Esophagus (tissue), 2 donors: ENCODE measurements at regions not wholly inside any gene's neighbourhood (a gene's known extent, or its start where the extent isn't known, plus 50 kb on each side); places are given as distances from the start of the nearest gene placed in this dataset.

Source experiments
- H3K27ac ChIP-seq, 2 donors: one replicate each; pipeline ENCODE4 v1.5.1; 2013; ENCODE audit warnings: low read depth in 2 of 2, mild to moderate bottlenecking in 2 of 2, inconsistent platforms in 1 of 2, low read length in 1 of 2, moderate library complexity in 1 of 2
- H3K27me3 ChIP-seq, 2 donors: one replicate each; pipeline ENCODE4 v1.6.1; 2013; ENCODE audit warnings: low read length in 2 of 2, control low read depth in 1 of 2, mild to moderate bottlenecking in 1 of 2; ENCODE audit not compliant: insufficient read depth in 2 of 2, control insufficient read depth in 1 of 2
- H3K36me3 ChIP-seq, 2 donors: one replicate each; pipeline ENCODE4 v1.6.1; 2013; ENCODE audit warnings: low read length in 1 of 2; ENCODE audit not compliant: control insufficient read depth in 2 of 2, insufficient read depth in 2 of 2
- H3K4me1 ChIP-seq, 2 donors: one replicate each; pipeline ENCODE4 v1.6.1; 2013; ENCODE audit warnings: low read length in 1 of 2; ENCODE audit not compliant: control insufficient read depth in 2 of 2, insufficient read depth in 2 of 2
- H3K4me3 ChIP-seq, 2 donors: one replicate each; pipeline ENCODE4 v1.5.1; 2013; ENCODE audit warnings: low read length in 2 of 2, mild to moderate bottlenecking in 2 of 2, low read depth in 1 of 2, moderate library complexity in 1 of 2
- H3K9me3 ChIP-seq, 2 donors: one replicate each; pipeline ENCODE4 v1.6.1; 2013; ENCODE audit warnings: mild to moderate bottlenecking in 2 of 2, low read depth in 1 of 2, low read length in 1 of 2, moderate library complexity in 1 of 2; ENCODE audit not compliant: control insufficient read depth in 2 of 2, insufficient read depth in 1 of 2
- WGBS, 2 donors: extraction: QIAGEN DNeasy Blood & Tissue Kit; methylation state at CpG; one replicate each; pipeline ENCODE4 v1.1.7; 2013; 5-methylcytosine and 5-hydroxymethylcytosine counted together
- donor health status: healthy with polysubstance abuse.
- donor health status: Bipolar disorder and iron deficiency.

DNA sequence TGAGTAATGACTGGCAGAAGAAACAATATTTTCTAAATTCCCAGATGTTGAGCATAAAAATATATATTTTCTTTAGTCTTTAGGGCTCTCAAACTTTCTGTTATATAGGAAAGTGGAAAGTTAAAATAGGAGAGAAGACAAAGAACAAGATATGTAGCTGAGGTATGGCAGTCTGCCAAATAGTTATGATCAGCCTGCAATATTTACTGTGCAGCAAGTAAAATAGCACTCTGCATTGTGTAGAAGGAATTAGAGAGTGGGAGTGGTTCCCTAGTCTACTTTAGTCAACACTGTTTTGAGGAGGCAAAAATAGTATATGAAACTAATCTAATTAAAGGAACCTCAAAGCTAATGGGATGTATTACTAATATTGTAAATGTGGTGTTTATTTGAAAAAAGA, 978.1 kb upstream of the ALCAM start:
- H3K4me3 ChIP-seq = no peak overlapping the region
- H3K4me1 ChIP-seq = no peaks in the 10 kb centered on the region
- no peaks in the 10 kb centered on the region for H3K36me3 ChIP-seq
- H3K9me3 ChIP-seq = no peaks in the 10 kb centered on the region
- H3K27ac ChIP-seq = no peak overlapping the region
- H3K27me3 ChIP-seq = no peaks in the 10 kb centered on the region

DNA sequence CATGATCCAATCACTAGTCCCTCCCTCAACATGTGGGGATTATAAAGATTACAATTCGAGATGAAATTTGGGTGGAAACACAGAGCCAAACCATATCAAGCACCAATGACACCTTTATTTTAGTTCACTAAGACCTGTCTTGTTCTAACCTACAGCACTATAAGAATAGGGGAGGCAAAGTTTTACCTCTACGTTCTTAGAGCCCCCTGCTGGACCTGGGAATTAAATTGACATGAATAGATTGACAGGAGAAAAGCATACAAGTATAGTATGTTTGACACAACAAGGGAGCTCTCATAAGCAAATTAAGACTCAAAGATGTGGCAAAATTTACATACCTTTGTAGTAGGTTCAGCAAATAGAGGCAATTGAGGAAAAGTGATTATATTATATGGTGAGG, 974.4 kb upstream of the ALCAM start:
- no peaks in the 10 kb centered on the region for H3K9me3 ChIP-seq
- H3K27me3 ChIP-seq = no peaks in the 10 kb centered on the region
- no peak overlapping the region for H3K4me3 ChIP-seq
- H3K4me1 ChIP-seq = no peaks in the 10 kb centered on the region
- no peak overlapping the region for H3K27ac ChIP-seq
- 54 to 63% methylated on average over 2 of the region's 2 CpGs for WGBS, 2 donors
- no peaks in the 10 kb centered on the region for H3K36me3 ChIP-seq

DNA sequence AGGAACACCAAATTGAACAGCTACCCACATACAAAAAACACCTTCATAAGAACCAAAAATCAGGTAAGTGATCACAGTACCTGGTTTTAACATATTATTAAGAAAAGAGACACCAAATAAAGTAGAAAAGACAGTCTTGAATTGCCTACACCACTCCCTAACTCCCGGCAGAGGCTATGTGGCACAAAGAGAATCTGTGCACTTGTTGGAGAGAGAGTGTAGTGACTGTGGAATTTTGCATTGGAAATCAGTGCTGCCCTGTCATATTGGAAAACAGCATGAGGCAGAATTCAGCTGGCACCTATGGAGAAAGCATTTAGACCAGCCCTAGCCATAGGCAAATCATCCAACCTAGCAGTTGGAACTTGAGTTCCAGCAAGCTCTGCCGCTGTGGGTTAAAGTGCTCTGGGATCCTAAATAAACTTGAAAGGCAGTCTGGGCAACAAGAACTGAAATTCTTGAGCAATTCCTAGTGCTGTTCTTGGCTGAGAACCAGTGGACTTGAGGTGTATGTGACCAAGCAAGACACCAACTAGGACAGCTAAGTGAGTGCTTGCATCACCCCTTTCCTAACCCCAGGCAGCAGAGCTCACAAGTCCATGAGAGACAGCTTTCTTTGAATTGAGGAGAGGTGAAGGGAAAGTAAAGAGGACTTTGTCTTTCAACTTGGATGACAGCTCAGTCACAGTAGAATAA, 969.6 kb upstream of the ALCAM start:
- Histone ChIP-seq H3K27me3 (no peaks in the 10 kb centered on the region), H3K4me1 (no peaks in the 10 kb centered on the region), H3K36me3 (no peaks in the 10 kb centered on the region), H3K9me3 (no peaks in the 10 kb centered on the region), H3K27ac (no peak overlapping the region), H3K4me3 (no peak overlapping the region)
- WGBS, 2 donors = 87 to 92% methylated on average over 2 of the region's 2 CpGs

DNA sequence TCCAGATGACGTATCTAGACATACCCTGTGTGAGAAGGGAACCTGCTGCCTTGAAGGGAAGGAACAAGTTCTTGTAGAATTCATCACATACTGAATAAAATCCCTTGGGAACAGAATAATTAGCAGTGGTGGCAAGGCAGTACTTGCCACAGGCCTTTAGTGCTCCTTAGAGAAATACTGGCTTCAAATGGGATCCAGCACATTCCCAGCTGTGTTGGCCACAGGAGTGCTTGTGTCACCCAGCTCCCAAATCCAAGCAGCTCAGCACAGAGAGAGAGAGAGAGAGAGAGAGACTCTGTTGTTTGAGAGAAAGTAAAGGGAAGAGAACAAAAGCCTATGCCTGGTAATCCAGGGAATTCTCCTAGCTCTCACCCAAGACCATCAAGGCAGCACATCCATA, 969.0 kb upstream of the ALCAM start:
- Histone ChIP-seq H3K4me3 (no peak overlapping the region), H3K27me3 (no peaks in the 10 kb centered on the region), H3K9me3 (no peaks in the 10 kb centered on the region), H3K4me1 (no peaks in the 10 kb centered on the region), H3K27ac (no peak overlapping the region), H3K36me3 (no peaks in the 10 kb centered on the region)
- WGBS, 2 donors = 41 to 63% methylated on average over 1 of the region's 1 CpG

DNA sequence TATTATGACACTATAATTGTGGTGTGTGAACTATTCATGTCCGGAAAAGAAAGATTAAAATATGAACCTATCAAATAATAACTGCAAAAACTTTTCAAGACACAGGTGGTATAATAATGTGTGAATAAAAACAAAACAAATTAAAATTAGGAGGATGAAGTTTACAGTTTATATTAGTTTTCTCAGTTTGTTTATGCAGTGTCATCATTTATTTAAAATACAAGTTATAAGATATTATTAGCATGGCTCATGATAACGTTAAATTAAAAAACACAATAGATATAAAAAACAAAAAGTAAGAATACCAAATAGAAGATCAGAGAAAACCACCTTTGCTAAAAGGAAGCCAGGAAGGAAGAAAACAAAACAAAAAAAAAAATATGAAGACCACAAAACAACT, 963.8 kb upstream of the ALCAM start:
- Histone ChIP-seq H3K4me1 (no peaks in the 10 kb centered on the region), H3K36me3 (no peaks in the 10 kb centered on the region), H3K27ac (no peak overlapping the region), H3K9me3 (no peaks in the 10 kb centered on the region), H3K27me3 (no peaks in the 10 kb centered on the region), H3K4me3 (no peak overlapping the region)
- 85 to 86% methylated on average over 2 of the region's 2 CpGs for WGBS, 2 donors

DNA sequence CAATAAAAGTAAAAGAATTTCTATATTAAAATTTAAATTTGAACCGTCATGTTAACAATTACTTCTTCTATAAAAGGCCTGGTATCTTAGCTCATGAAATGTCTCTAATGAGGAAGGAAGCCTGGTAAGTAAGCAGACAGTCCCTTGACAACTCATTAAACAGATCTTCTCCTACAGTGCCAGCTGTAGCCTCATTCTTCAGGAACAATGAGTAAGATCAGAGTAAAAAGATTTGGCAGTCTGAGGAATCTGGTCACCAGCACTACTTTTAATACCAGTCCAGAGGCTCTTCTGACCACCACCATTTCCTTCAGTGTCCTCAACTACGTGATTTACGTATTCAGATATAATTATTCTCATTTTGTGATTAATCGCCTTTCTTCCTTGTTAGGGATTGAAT, 955.0 kb upstream of the ALCAM start:
- Histone ChIP-seq H3K36me3 (no peaks in the 10 kb centered on the region), H3K4me1 (no peaks in the 10 kb centered on the region), H3K27me3 (no peaks in the 10 kb centered on the region), H3K9me3 (no peaks in the 10 kb centered on the region), H3K4me3 (no peak overlapping the region), H3K27ac (no peak overlapping the region)
- whole genome bisulfite sequencing, 2 donors = 57 to 65% methylated on average over 4 of the region's 4 CpGs

DNA sequence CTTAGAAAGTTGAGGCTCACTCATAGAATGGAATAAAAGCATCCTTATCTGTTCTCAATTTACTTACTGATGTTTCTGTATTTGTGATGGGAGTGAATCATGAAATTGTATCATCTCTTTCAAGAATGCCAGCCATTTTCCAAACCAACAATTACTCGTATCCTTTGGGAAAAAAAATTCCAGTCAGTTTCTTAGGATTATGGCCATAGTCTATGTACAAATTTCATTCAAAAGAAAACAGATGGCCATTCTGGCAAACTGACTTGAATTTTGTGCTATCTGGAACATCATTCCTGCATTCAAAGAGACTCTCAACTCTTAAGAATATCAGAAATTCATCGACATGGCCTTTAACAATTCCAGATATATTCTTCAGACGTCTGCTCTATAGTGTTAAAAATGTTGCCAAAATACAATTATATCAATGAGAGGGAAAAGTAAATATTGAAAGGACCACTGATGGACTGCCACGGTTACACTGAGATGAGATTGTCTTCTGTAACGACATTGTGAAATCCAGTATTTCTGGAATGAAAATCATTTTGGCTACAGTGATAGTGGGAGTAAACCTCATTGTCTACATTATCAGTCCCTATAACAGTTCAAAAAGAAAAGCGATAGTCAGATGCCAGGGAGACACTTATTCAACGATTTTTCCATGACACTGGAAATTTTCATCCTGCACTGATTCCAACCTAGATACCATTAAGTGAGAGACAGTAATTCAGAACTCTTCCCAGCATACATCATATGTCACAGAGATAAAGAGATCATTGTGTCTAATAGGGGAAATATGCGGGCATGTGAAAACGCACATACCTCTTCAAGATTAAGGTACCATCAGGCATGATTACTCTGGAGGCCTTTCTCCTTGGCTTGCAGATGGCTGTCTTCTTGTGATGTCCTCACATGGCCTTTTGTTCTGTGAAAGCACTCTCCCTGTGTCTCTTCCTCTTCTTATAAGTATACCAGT, 953.8 kb upstream of the ALCAM start:
- H3K9me3 ChIP-seq = no peaks in the 10 kb centered on the region
- no peaks in the 10 kb centered on the region for H3K36me3 ChIP-seq
- H3K4me3 ChIP-seq = no peak overlapping the region
- no peak overlapping the region for H3K27ac ChIP-seq
- 80 to 82% methylated on average over 9 of the region's 9 CpGs for WGBS, 2 donors
- H3K4me1 ChIP-seq = no peaks in the 10 kb centered on the region
- no peaks in the 10 kb centered on the region for H3K27me3 ChIP-seq

DNA sequence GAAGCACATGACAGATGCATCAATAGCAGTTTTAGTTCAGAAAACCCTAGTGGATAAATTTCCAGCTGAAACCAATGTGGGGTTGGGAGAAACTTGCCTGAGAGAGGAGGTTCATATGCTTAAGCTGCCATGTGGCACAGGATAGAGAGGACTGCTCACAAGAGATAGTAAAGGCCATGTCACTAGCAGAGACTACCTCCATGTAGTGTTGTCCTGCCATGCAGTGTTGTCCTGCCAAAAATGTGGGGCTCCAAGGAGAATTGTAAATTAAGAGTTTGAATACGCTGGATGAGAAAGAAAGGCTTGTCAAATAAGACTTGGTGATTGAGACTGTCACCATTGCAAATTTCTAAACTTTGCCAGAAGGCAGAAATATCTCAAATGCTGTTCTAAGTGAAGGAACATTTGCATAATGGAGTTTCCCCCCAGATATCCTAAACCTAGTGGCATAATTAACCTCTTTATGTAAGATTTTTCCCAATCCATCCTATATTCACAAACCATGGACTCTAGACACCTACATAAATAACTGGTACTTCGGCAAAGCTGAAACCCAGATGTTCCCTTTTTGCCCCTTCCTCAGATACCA, 938.3 kb upstream of the ALCAM start:
- 67 to 77% methylated on average over 2 of the region's 2 CpGs for WGBS, 2 donors
- H3K9me3 ChIP-seq = no peaks in the 10 kb centered on the region
- no peak overlapping the region for H3K4me3 ChIP-seq
- no peak overlapping the region for H3K27ac ChIP-seq
- H3K27me3 ChIP-seq = no peaks in the 10 kb centered on the region
- no peaks in the 10 kb centered on the region for H3K4me1 ChIP-seq
- no peaks in the 10 kb centered on the region for H3K36me3 ChIP-seq

DNA sequence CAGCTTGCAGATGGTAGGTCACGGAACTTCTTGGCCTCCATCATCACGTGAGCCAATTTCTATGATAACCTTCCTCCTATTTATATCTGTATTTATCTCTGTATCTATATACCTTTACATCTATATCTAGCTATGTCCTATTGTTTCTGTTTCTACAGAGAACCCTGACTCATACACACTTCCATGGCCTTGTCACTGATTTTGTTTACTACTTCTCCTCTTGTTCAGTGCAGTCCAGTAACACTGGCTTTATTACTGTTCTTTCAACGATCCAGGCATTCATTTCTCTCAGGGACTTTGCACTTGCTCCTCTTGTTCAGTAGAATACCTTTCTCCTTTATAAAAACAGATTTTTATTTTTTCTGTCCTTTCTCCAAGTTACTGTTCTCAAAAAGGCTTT, 937.0 kb upstream of the ALCAM start:
- Histone ChIP-seq H3K4me3 (no peak overlapping the region), H3K27ac (no peak overlapping the region)
- WGBS, 2 donors = 75 to 85% methylated on average over 3 of the region's 3 CpGs

More for the DNA sequence above, 937.0 kb upstream of the ALCAM start:
- Histone ChIP-seq H3K4me1 (no peaks in the 10 kb centered on the region), H3K27me3 (no peaks in the 10 kb centered on the region), H3K36me3 (no peaks in the 10 kb centered on the region), H3K9me3 (no peaks in the 10 kb centered on the region)
